ENCODE measurements at regions not wholly inside any gene's neighbourhood (a gene's known extent, or its start where the extent isn't known, plus 50 kb on each side); places are given as distances from the start of the nearest gene placed in this dataset.

- CTCF ChIA-PET (ENCODE audit: low intra/inter-chr PET ratio) = no interaction called here
These were observed 98.7 kb downstream of the ABCC12 start for GRCh38 chr16:48057048-48057447.

More at GRCh38 chr16:48057048-48057447, 98.7 kb downstream of the ABCC12 start:
- no peaks in the 10 kb centered on the region for H3K9me1 ChIP-seq (ENCODE audit: control insufficient read depth, insufficient read depth, low read length)
- H4K20me1 ChIP-seq (replicated peaks; ENCODE audit: control insufficient read depth, insufficient read depth, low read length) = no peaks in the 10 kb centered on the region
- no peak overlapping the region for H3K4me2 ChIP-seq (ENCODE audit: insufficient read depth, low read length)
- H3K4me3 ChIP-seq = no peak overlapping the region
- no peak overlapping the region for H3K9ac ChIP-seq (ENCODE audit: insufficient read depth in 1 of 2, low read depth in 2 of 2, low read length in 2 of 2)
- no peaks in the 10 kb centered on the region for H3K36me3 ChIP-seq (ENCODE audit: control insufficient read depth, insufficient read depth, low read length)
- H3K4me1 ChIP-seq (replicated peaks in 1 of 2; ENCODE audit: control insufficient read depth in 2 of 2, insufficient read depth in 2 of 2, low read length in 2 of 2) = no peaks in the 10 kb centered on the region; a peak in 1 of 5 replicates
- in situ Hi-C loops (cut with MboI) (no loop called here), intact Hi-C loops (cut with micrococcal nuclease) (loop anchor here (5.0 kb wide), 1 partner anchor 915 kb away; the partner anchor contains the start of gene NETO2)
- no peak for DNase-seq (ENCODE audit: extremely low read depth in 1 of 4, low spot score in 3 of 4)
- no peak for FAIRE-seq
- BruUV-seq (replicated peaks) = no TSS peak
- H3K9me3 ChIP-seq (replicated peaks; ENCODE audit: control insufficient read depth, insufficient read depth, low read depth, low read length) = no peaks in the 10 kb centered on the region
- no peak for TF ChIP-seq CREB3 (tag; conservative IDR thresholded peaks at IDR 0.05; ENCODE audit: low read depth)
- TF ChIP-seq SPI1 (IDR thresholded peaks at IDR 0.05; ENCODE audit: borderline replicate concordance, low read depth, low read length) = no peak
- TF ChIP-seq RFX1 (IDR thresholded peaks at IDR 0.05) = peak; percentile 50
- peak; percentile 94 for TF ChIP-seq ZBTB40 (IDR thresholded peaks at IDR 0.05)
- peak; percentile 86 for TF ChIP-seq ZBTB40 (CRISPR knock-in tag; IDR thresholded peaks at IDR 0.05)
- peak; percentile 93 for TF ChIP-seq ZNF384 (IDR thresholded peaks at IDR 0.05; ENCODE audit: low read depth, low read length)
- no peaks in the 10 kb centered on the region for H3K79me2 ChIP-seq (ENCODE audit: control insufficient read depth, insufficient read depth, low read length)
- no peak for ATAC-seq
- WGBS (ENCODE audit: insufficient coverage, low coverage, missing lambda C conversion rate) = 3% methylated on average over 2 of the region's 3 CpGs
- peaks cover 7 to 17% of the 10 kb centered on the region in 2 experiments; a peak in 3 of 5 replicates for H3K27me3 ChIP-seq (ENCODE audit: control insufficient read depth in 2 of 2, insufficient read depth in 2 of 2, low read length in 2 of 2)
- no peak overlapping the region for H2AFZ ChIP-seq (ENCODE audit: low read depth, low read length)
- H3K27ac ChIP-seq (ENCODE audit: extremely low read depth, low read depth, low read length) = no peak overlapping the region
- POLR2A ChIA-PET = no interaction called here
